Naive thymus-derived CD4-positive, alpha-beta T cell (primary cell): ENCODE measurements at regions not wholly inside any gene's neighbourhood (a gene's known extent, or its start where the extent isn't known, plus 50 kb on each side); places are given as distances from the start of the nearest gene placed in this dataset.
"Not testable (repeated sequence)": the region's sequence is repeated elsewhere in the genome, so short reads cannot be mapped to it uniquely, and the experiment has no call there.

ENCODE experiments used
- ATAC-seq: fragments of 150-1000 bp; cut with Tn5 transposase; 2 replicates; pipeline ENCODE4 v1.10.0; 2021; ENCODE audit warnings: mild to moderate bottlenecking, moderate library complexity
- CTCF ChIA-PET: fragments of 350-600 bp; sonication (Branson Sonifier 250); formaldehyde crosslinking; loops from one replicate; lab custom pipeline; 2021; ENCODE audit warnings: antibody characterized with exemption; lab: Charles Lee
- POLR2A ChIA-PET: fragments of 350-600 bp; sonication (Branson Sonifier 250); formaldehyde crosslinking; loops from one replicate; lab custom pipeline; 2021; ENCODE audit warnings: antibody characterized with exemption, inconsistent platforms; lab: Charles Lee
- DNase-seq, 9 donors: peaks; one replicate each; pipeline versions ENCODE4 v3.0.0 to v3.0.0-alpha.2; 2020 to 2022; ENCODE audit warnings: mixed read lengths in 1 of 9
- H3K27ac ChIP-seq: one replicate; pipeline ENCODE4 v1.7.0; 2013; ENCODE audit warnings: mild to moderate bottlenecking, low read depth, low read length, moderate library complexity
- H3K27me3 ChIP-seq, 2 donors: one replicate each; pipeline ENCODE4 v1.7.0; 2013; ENCODE audit warnings: low read length in 2 of 2, mild to moderate bottlenecking in 2 of 2, moderate library complexity in 2 of 2; ENCODE audit not compliant: control insufficient read depth in 2 of 2, insufficient read depth in 2 of 2
- H3K36me3 ChIP-seq, 3 experiments: 1 replicate in 2 of 3; 2 replicates in 1 of 3; pipeline ENCODE4 v1.7.0; 2013; ENCODE audit warnings: low read length in 3 of 3, mild to moderate bottlenecking in 3 of 3, moderate library complexity in 1 of 3; ENCODE audit not compliant: insufficient read depth in 3 of 3, control insufficient read depth in 2 of 3
- H3K4me1 ChIP-seq, 2 donors: one replicate each; pipeline ENCODE4 v1.7.0; 2013; ENCODE audit warnings: low read length in 2 of 2, mild to moderate bottlenecking in 2 of 2, moderate library complexity in 1 of 2; ENCODE audit not compliant: control insufficient read depth in 2 of 2, insufficient read depth in 2 of 2
- H3K4me3 ChIP-seq: 2 replicates; pipeline ENCODE4 v1.7.0; 2013; ENCODE audit warnings: mild to moderate bottlenecking, low read length
- H3K9me3 ChIP-seq, 3 experiments: 1 replicate in 2 of 3; 2 replicates in 1 of 3; pipeline ENCODE4 v1.7.0; 2013; ENCODE audit warnings: low read length in 3 of 3; ENCODE audit not compliant: control insufficient read depth in 2 of 3
- H3K27ac Mint-ChIP-seq, 9 donors: one replicate each; pipeline ENCODE4 v1.8.0; 2020 to 2022; ENCODE audit warnings: mixed read lengths in 9 of 9, mild to moderate bottlenecking in 8 of 9, moderate library complexity in 5 of 9, inconsistent platforms in 2 of 9
- H3K27me3 Mint-ChIP-seq, 5 donors: one replicate each; pipeline ENCODE4 v1.8.0; 2021 to 2022; ENCODE audit warnings: mixed read lengths in 5 of 5, mild to moderate bottlenecking in 1 of 5
- H3K36me3 Mint-ChIP-seq, 5 donors: one replicate each; pipeline ENCODE4 v1.8.0; 2020 to 2022; ENCODE audit warnings: mixed read lengths in 5 of 5, mild to moderate bottlenecking in 3 of 5, inconsistent platforms in 1 of 5
- H3K4me1 Mint-ChIP-seq, 7 donors: one replicate each; pipeline ENCODE4 v1.8.0; 2020 to 2022; ENCODE audit warnings: mixed read lengths in 7 of 7, mild to moderate bottlenecking in 3 of 7, inconsistent platforms in 1 of 7
- H3K4me3 Mint-ChIP-seq, 10 donors: one replicate each; pipeline ENCODE4 v1.8.0; 2020 to 2022; ENCODE audit warnings: mild to moderate bottlenecking in 10 of 10, mixed read lengths in 10 of 10, moderate library complexity in 6 of 10, inconsistent platforms in 2 of 10
- H3K9me3 Mint-ChIP-seq, 11 donors: one replicate each; pipeline ENCODE4 v1.8.0; 2020 to 2022; ENCODE audit warnings: mixed read lengths in 11 of 11, mild to moderate bottlenecking in 4 of 11, inconsistent platforms in 1 of 11, moderate library complexity in 1 of 11
- intact Hi-C, 2 donors: fragments of 100-400 bp; cut with micrococcal nuclease; formaldehyde crosslinking; loops; one replicate each; pipeline ENCODE4 v1.15.1; 2023

GRCh38 chr12:19674437-19674836 is 235.1 kb downstream of the AEBP2 start:
- Histone ChIP-seq H3K4me1 (peaks cover 0 to 16% of the 10 kb centered on the region in 2 donors), H3K36me3 (no peaks in the 10 kb centered on the region), H3K27ac (no peak overlapping the region), H3K27me3 (no peaks in the 10 kb centered on the region), H3K9me3 (no peaks in the 10 kb centered on the region), H3K4me3 (no peak overlapping the region)
- H3K27me3 Mint-ChIP-seq: peaks cover 0 to 12% (median 0%) of the 10 kb centered on the region in 5 donors
- ChIA-PET CTCF (no interaction called here), POLR2A (no interaction called here)
- no peak overlapping the region for H3K27ac Mint-ChIP-seq
- H3K4me3 Mint-ChIP-seq: no peak overlapping the region
- DNase-seq (no peak), ATAC-seq (no peak)
- H3K9me3 Mint-ChIP-seq: peaks cover 0 to 28% (median 13%) of the 10 kb centered on the region in 11 donors
- intact Hi-C loops: no loop called here
- H3K4me1 Mint-ChIP-seq: peaks cover 10 to 30% (median 15%) of the 10 kb centered on the region in 7 donors
- H3K36me3 Mint-ChIP-seq: peaks cover 1 to 33% (median 18%) of the 10 kb centered on the region in 5 donors

GRCh38 chr12:19675361-19675760 is 236.1 kb downstream of the AEBP2 start:
- Mint-ChIP-seq H3K4me1 (peaks cover 13 to 40% (median 24%) of the 10 kb centered on the region in 7 donors), H3K4me3 (no peak overlapping the region), H3K9me3 (peaks cover 2 to 37% (median 19%) of the 10 kb centered on the region in 11 donors), H3K27me3 (peaks cover 0 to 12% (median 0%) of the 10 kb centered on the region in 5 donors), H3K36me3 (peaks cover 10 to 43% (median 24%) of the 10 kb centered on the region in 5 donors), H3K27ac (no peak overlapping the region)
- Histone ChIP-seq H3K27me3 (no peaks in the 10 kb centered on the region), H3K9me3 (no peaks in the 10 kb centered on the region), H3K4me3 (no peak overlapping the region), H3K27ac (no peak overlapping the region), H3K4me1 (peaks cover 0 to 17% of the 10 kb centered on the region in 2 donors), H3K36me3 (no peaks in the 10 kb centered on the region)
- ChIA-PET CTCF (no interaction called here), POLR2A (no interaction called here)
- no peak for DNase-seq
- intact Hi-C loops: no loop called here
- no peak for ATAC-seq

- DNase-seq: peak in 6 of 9 donors; percentile 10 to 64 (median 46)
- H3K4me1 Mint-ChIP-seq: peaks cover 13 to 51% (median 34%) of the 10 kb centered on the region in 7 donors
Measured at GRCh38 chr12:19678501-19678900, 239.2 kb downstream of the AEBP2 start.

GRCh38 chr12:19681007-19681406 is 241.7 kb downstream of the AEBP2 start:
- H3K27me3 ChIP-seq: no peaks in the 10 kb centered on the region
- H3K27me3 Mint-ChIP-seq: peaks cover 0 to 13% (median 0%) of the 10 kb centered on the region in 5 donors
- no peaks in the 10 kb centered on the region for H3K9me3 ChIP-seq
- intact Hi-C loops: no loop called here
- H3K27ac ChIP-seq: no peak overlapping the region
- peak overlapping the region in 2 of 10 donors; percentile 18 to 63 for H3K4me3 Mint-ChIP-seq
- no peak for DNase-seq
- H3K9me3 Mint-ChIP-seq: peaks cover 3 to 46% (median 21%) of the 10 kb centered on the region in 11 donors
- H3K4me3 ChIP-seq: no peak overlapping the region
- peak overlapping the region in 4 of 9 donors; percentile 14 to 55 (median 30) for H3K27ac Mint-ChIP-seq
- no peaks in the 10 kb centered on the region for H3K36me3 ChIP-seq
- CTCF ChIA-PET: no interaction called here
- peaks cover 13 to 47% (median 35%) of the 10 kb centered on the region in 7 donors for H3K4me1 Mint-ChIP-seq
- ATAC-seq: no peak
- POLR2A ChIA-PET: no interaction called here
- H3K4me1 ChIP-seq: peaks cover 4 to 17% of the 10 kb centered on the region in 2 donors
- peaks cover 10 to 45% (median 21%) of the 10 kb centered on the region in 5 donors for H3K36me3 Mint-ChIP-seq

More at GRCh38 chr12:19678501-19678900, 239.2 kb downstream of the AEBP2 start:
- Mint-ChIP-seq H3K36me3 (peaks cover 10 to 47% (median 24%) of the 10 kb centered on the region in 5 donors), H3K27ac (peak overlapping the region; percentile 58 to 93 (median 84)), H3K9me3 (peaks cover 3 to 46% (median 21%) of the 10 kb centered on the region in 11 donors), H3K4me3 (peak overlapping the region; percentile 29 to 88 (median 63))
- H3K27me3 Mint-ChIP-seq, CTCF ChIA-PET, H3K4me3 ChIP-seq, H3K27me3 ChIP-seq, H3K27ac ChIP-seq, H3K36me3 ChIP-seq, ATAC-seq, H3K9me3 ChIP-seq, POLR2A ChIA-PET: not testable (repeated sequence)
- intact Hi-C loops: loop anchor here in 1 of 2 donors (2.0 kb wide), 2 partner anchors 240 to 1758 kb away; partner anchors contain the start of genes AEBP2 and PYROXD1
- H3K4me1 ChIP-seq: peaks cover 4 to 17% of the 10 kb centered on the region in 2 donors

- no peaks in the 10 kb centered on the region for H3K36me3 ChIP-seq
- DNase-seq: no peak
- Mint-ChIP-seq H3K27ac (no peak overlapping the region), H3K4me3 (no peak overlapping the region), H3K9me3 (peaks cover 3 to 27% (median 13%) of the 10 kb centered on the region in 11 donors), H3K27me3 (peaks cover 0 to 19% (median 0%) of the 10 kb centered on the region in 5 donors), H3K4me1 (peaks cover 10 to 35% (median 27%) of the 10 kb centered on the region in 7 donors), H3K36me3 (peaks cover 10 to 26% (median 10%) of the 10 kb centered on the region in 5 donors)
- CTCF ChIA-PET: interaction anchor here (0.8 kb wide), 1 partner anchor 14 kb away, joined by 3 read pairs; no protein-coding TSS in a partner anchor
- H3K4me3 ChIP-seq: no peak overlapping the region
- ATAC-seq: no peak
- no peaks in the 10 kb centered on the region for H3K9me3 ChIP-seq
- POLR2A ChIA-PET: no interaction called here
- H3K4me1 ChIP-seq: peaks cover 4 to 8% of the 10 kb centered on the region in 2 donors
- H3K27me3 ChIP-seq: no peaks in the 10 kb centered on the region
- no peak overlapping the region for H3K27ac ChIP-seq
- intact Hi-C loops: no loop called here
Measured at GRCh38 chr12:19683178-19683927, 244.1 kb downstream of the AEBP2 start.

- Histone ChIP-seq H3K4me3 (no peak overlapping the region), H3K9me3 (no peaks in the 10 kb centered on the region), H3K27ac (no peak overlapping the region), H3K4me1 (peaks cover 0 to 2% of the 10 kb centered on the region in 2 donors), H3K36me3 (no peaks in the 10 kb centered on the region), H3K27me3 (no peaks in the 10 kb centered on the region)
- H3K4me3 Mint-ChIP-seq: no peak overlapping the region
- no peaks in the 10 kb centered on the region for H3K9me3 Mint-ChIP-seq
- H3K36me3 Mint-ChIP-seq: peaks cover 0 to 2% (median 0%) of the 10 kb centered on the region in 5 donors
- intact Hi-C loops: no loop called here
- peaks cover 0 to 8% (median 4%) of the 10 kb centered on the region in 7 donors for H3K4me1 Mint-ChIP-seq
- no peak overlapping the region for H3K27ac Mint-ChIP-seq
- DNase-seq (no peak), ATAC-seq (no peak)
- ChIA-PET POLR2A (no interaction called here), CTCF (no interaction called here)
- peaks cover 0 to 31% (median 0%) of the 10 kb centered on the region in 5 donors for H3K27me3 Mint-ChIP-seq
Measured at GRCh38 chr12:19687371-19687770, 248.1 kb downstream of the AEBP2 start.
